ENCODE measurements at regions not wholly inside any gene's neighbourhood (a gene's known extent, or its start where the extent isn't known, plus 50 kb on each side); places are given as distances from the start of the nearest gene placed in this dataset.

GRCh38 chr4:181470306-181470705 lies 772.9 kb upstream of the TENM3 start:
- Mint-ChIP-seq H3K4me1 (no peaks in the 10 kb centered on the region), H3K27me3 (no peaks in the 10 kb centered on the region), H3K4me3 (no peak overlapping the region), H3K9me3 (peaks cover 7% of the 10 kb centered on the region), H3K36me3 (ENCODE audit: insufficient read depth) (no peaks in the 10 kb centered on the region), H3K27ac (ENCODE audit: low read depth) (no peak overlapping the region)
- no peak for ATAC-seq (replicated peaks; ENCODE audit: extremely low read depth, poor library complexity, severe bottlenecking)
- no peak for DNase-seq (ENCODE audit: low spot score in 2 of 2)

GRCh38 chr4:181475359-181475758 lies 767.8 kb upstream of the TENM3 start:
- Mint-ChIP-seq H3K27me3 (no peaks in the 10 kb centered on the region), H3K36me3 (ENCODE audit: insufficient read depth) (no peaks in the 10 kb centered on the region), H3K4me3 (no peak overlapping the region), H3K4me1 (no peaks in the 10 kb centered on the region), H3K27ac (ENCODE audit: low read depth) (no peak overlapping the region), H3K9me3 (no peaks in the 10 kb centered on the region)
- ATAC-seq (replicated peaks; ENCODE audit: extremely low read depth, poor library complexity, severe bottlenecking) (no peak), DNase-seq (ENCODE audit: low spot score in 2 of 2) (no peak)

- Mint-ChIP-seq H3K9me3 (no peaks in the 10 kb centered on the region), H3K27me3 (no peaks in the 10 kb centered on the region), H3K4me3 (no peak overlapping the region), H3K27ac (ENCODE audit: low read depth) (no peak overlapping the region), H3K4me1 (no peaks in the 10 kb centered on the region), H3K36me3 (ENCODE audit: insufficient read depth) (no peaks in the 10 kb centered on the region)
- DNase-seq (ENCODE audit: low spot score in 2 of 2) = no peak
- no peak for ATAC-seq (replicated peaks; ENCODE audit: extremely low read depth, poor library complexity, severe bottlenecking)
These were observed 767.3 kb upstream of the TENM3 start for GRCh38 chr4:181475781-181476507.

GRCh38 chr4:181476508-181476890 lies 766.7 kb upstream of the TENM3 start:
- Mint-ChIP-seq H3K4me3 (no peak overlapping the region), H3K36me3 (ENCODE audit: insufficient read depth) (no peaks in the 10 kb centered on the region), H3K9me3 (no peaks in the 10 kb centered on the region), H3K27ac (ENCODE audit: low read depth) (no peak overlapping the region), H3K4me1 (no peaks in the 10 kb centered on the region), H3K27me3 (no peaks in the 10 kb centered on the region)
- no peak for ATAC-seq (replicated peaks; ENCODE audit: extremely low read depth, poor library complexity, severe bottlenecking)
- no peak for DNase-seq (ENCODE audit: low spot score in 2 of 2)

- Mint-ChIP-seq H3K9me3 (no peaks in the 10 kb centered on the region), H3K36me3 (ENCODE audit: insufficient read depth) (no peaks in the 10 kb centered on the region), H3K27me3 (no peaks in the 10 kb centered on the region), H3K4me3 (no peak overlapping the region), H3K4me1 (no peaks in the 10 kb centered on the region), H3K27ac (ENCODE audit: low read depth) (no peak overlapping the region)
- ATAC-seq (replicated peaks; ENCODE audit: extremely low read depth, poor library complexity, severe bottlenecking) (no peak), DNase-seq (ENCODE audit: low spot score in 2 of 2) (no peak)
These were observed 765.6 kb upstream of the TENM3 start for GRCh38 chr4:181477591-181477990.

- H3K27ac Mint-ChIP-seq (ENCODE audit: low read depth) = no peak overlapping the region
- ATAC-seq (replicated peaks; ENCODE audit: extremely low read depth, poor library complexity, severe bottlenecking) (no peak), DNase-seq (ENCODE audit: low spot score in 2 of 2) (no peak)
- no peak overlapping the region for H3K4me3 Mint-ChIP-seq
- H3K9me3 Mint-ChIP-seq = no peaks in the 10 kb centered on the region
- no peaks in the 10 kb centered on the region for H3K27me3 Mint-ChIP-seq
- H3K4me1 Mint-ChIP-seq = no peaks in the 10 kb centered on the region
- H3K36me3 Mint-ChIP-seq (ENCODE audit: insufficient read depth) = no peaks in the 10 kb centered on the region
These were observed 764.5 kb upstream of the TENM3 start for GRCh38 chr4:181478656-181479055.

- Mint-ChIP-seq H3K9me3 (no peaks in the 10 kb centered on the region), H3K4me1 (no peaks in the 10 kb centered on the region)
- no peak for ATAC-seq (replicated peaks; ENCODE audit: extremely low read depth, poor library complexity, severe bottlenecking)
These were observed 764.1 kb upstream of the TENM3 start for GRCh38 chr4:181479141-181479540.

GRCh38 chr4:181484396-181484795 lies 758.8 kb upstream of the TENM3 start:
- Mint-ChIP-seq H3K4me3 (no peak overlapping the region), H3K36me3 (ENCODE audit: insufficient read depth) (no peaks in the 10 kb centered on the region), H3K9me3 (no peaks in the 10 kb centered on the region)

More at GRCh38 chr4:181479141-181479540, 764.1 kb upstream of the TENM3 start:
- Mint-ChIP-seq H3K27me3 (no peaks in the 10 kb centered on the region), H3K36me3 (ENCODE audit: insufficient read depth) (no peaks in the 10 kb centered on the region), H3K4me3 (no peak overlapping the region), H3K27ac (ENCODE audit: low read depth) (no peak overlapping the region)
- no peak for DNase-seq (ENCODE audit: low spot score in 2 of 2)

GRCh38 chr4:181488926-181489325 lies 754.3 kb upstream of the TENM3 start:
- H3K27ac Mint-ChIP-seq (ENCODE audit: low read depth) = no peak overlapping the region
- no peaks in the 10 kb centered on the region for H3K27me3 Mint-ChIP-seq
- no peak overlapping the region for H3K4me3 Mint-ChIP-seq
- no peaks in the 10 kb centered on the region for H3K36me3 Mint-ChIP-seq (ENCODE audit: insufficient read depth)
- ATAC-seq (replicated peaks; ENCODE audit: extremely low read depth, poor library complexity, severe bottlenecking) (no peak), DNase-seq (ENCODE audit: low spot score in 2 of 2) (no peak)
- no peaks in the 10 kb centered on the region for H3K4me1 Mint-ChIP-seq
- H3K9me3 Mint-ChIP-seq = no peaks in the 10 kb centered on the region

More at GRCh38 chr4:181484396-181484795, 758.8 kb upstream of the TENM3 start:
- Mint-ChIP-seq H3K27ac (ENCODE audit: low read depth) (no peak overlapping the region), H3K27me3 (no peaks in the 10 kb centered on the region), H3K4me1 (no peaks in the 10 kb centered on the region)
- ATAC-seq (replicated peaks; ENCODE audit: extremely low read depth, poor library complexity, severe bottlenecking) = no peak
- DNase-seq (ENCODE audit: low spot score in 2 of 2) = no peak

GRCh38 chr4:181498148-181498547 lies 745.1 kb upstream of the TENM3 start:
- Mint-ChIP-seq H3K9me3 (peaks cover 23% of the 10 kb centered on the region), H3K27me3 (no peaks in the 10 kb centered on the region), H3K4me1 (no peaks in the 10 kb centered on the region), H3K4me3 (no peak overlapping the region), H3K36me3 (ENCODE audit: insufficient read depth) (no peaks in the 10 kb centered on the region), H3K27ac (ENCODE audit: low read depth) (no peak overlapping the region)
- ATAC-seq (replicated peaks; ENCODE audit: extremely low read depth, poor library complexity, severe bottlenecking) (no peak), DNase-seq (ENCODE audit: low spot score in 2 of 2) (no peak)

- ATAC-seq (replicated peaks; ENCODE audit: extremely low read depth, poor library complexity, severe bottlenecking) (no peak), DNase-seq (ENCODE audit: low spot score in 2 of 2) (no peak)
- Mint-ChIP-seq H3K27me3 (no peaks in the 10 kb centered on the region), H3K36me3 (ENCODE audit: insufficient read depth) (no peaks in the 10 kb centered on the region), H3K4me3 (no peak overlapping the region), H3K4me1 (no peaks in the 10 kb centered on the region), H3K27ac (ENCODE audit: low read depth) (no peak overlapping the region), H3K9me3 (peaks cover 6% of the 10 kb centered on the region)
These were observed 740.6 kb upstream of the TENM3 start for GRCh38 chr4:181502611-181503010.

- DNase-seq (ENCODE audit: low spot score in 2 of 2) = no peak
These were observed 739.4 kb upstream of the TENM3 start for GRCh38 chr4:181503687-181504390.

GRCh38 chr4:181504924-181505323 lies 738.3 kb upstream of the TENM3 start:
- DNase-seq (ENCODE audit: low spot score in 2 of 2) (no peak), ATAC-seq (replicated peaks; ENCODE audit: extremely low read depth, poor library complexity, severe bottlenecking) (no peak)
- Mint-ChIP-seq H3K27me3 (no peaks in the 10 kb centered on the region), H3K4me1 (no peaks in the 10 kb centered on the region), H3K27ac (ENCODE audit: low read depth) (no peak overlapping the region), H3K9me3 (peaks cover 5% of the 10 kb centered on the region), H3K36me3 (ENCODE audit: insufficient read depth) (no peaks in the 10 kb centered on the region), H3K4me3 (no peak overlapping the region)

More at GRCh38 chr4:181503687-181504390, 739.4 kb upstream of the TENM3 start:
- H3K9me3 Mint-ChIP-seq = no peaks in the 10 kb centered on the region
- H3K4me3 Mint-ChIP-seq = no peak overlapping the region
- no peaks in the 10 kb centered on the region for H3K4me1 Mint-ChIP-seq
- H3K36me3 Mint-ChIP-seq (ENCODE audit: insufficient read depth) = no peaks in the 10 kb centered on the region
- no peaks in the 10 kb centered on the region for H3K27me3 Mint-ChIP-seq
- ATAC-seq (replicated peaks; ENCODE audit: extremely low read depth, poor library complexity, severe bottlenecking) = no peak
- no peak overlapping the region for H3K27ac Mint-ChIP-seq (ENCODE audit: low read depth)

Measured in central memory CD8-positive, alpha-beta T cell (primary cell).